ENCODE measurements at regions not wholly inside any gene's neighbourhood (a gene's known extent, or its start where the extent isn't known, plus 50 kb on each side); places are given as distances from the start of the nearest gene placed in this dataset.

- TF ChIP-seq NR2F2 (IDR thresholded peaks at IDR 0.05): no peak
- no peak for TF ChIP-seq TAF1 (conservative IDR thresholded peaks at IDR 0.05)
- TF ChIP-seq FOXA2 (IDR thresholded peaks at IDR 0.05): no peak
- no peak for TF ChIP-seq ATF3 (IDR thresholded peaks at IDR 0.05)
- no peak for TF ChIP-seq JUND (IDR thresholded peaks at IDR 0.05)
- no peak for TF ChIP-seq RXRA (IDR thresholded peaks at IDR 0.05)
- TF ChIP-seq EGR1 (IDR thresholded peaks at IDR 0.05; ENCODE audit: low read depth in 2 of 2): no peak
- TF ChIP-seq, protein P1, sequence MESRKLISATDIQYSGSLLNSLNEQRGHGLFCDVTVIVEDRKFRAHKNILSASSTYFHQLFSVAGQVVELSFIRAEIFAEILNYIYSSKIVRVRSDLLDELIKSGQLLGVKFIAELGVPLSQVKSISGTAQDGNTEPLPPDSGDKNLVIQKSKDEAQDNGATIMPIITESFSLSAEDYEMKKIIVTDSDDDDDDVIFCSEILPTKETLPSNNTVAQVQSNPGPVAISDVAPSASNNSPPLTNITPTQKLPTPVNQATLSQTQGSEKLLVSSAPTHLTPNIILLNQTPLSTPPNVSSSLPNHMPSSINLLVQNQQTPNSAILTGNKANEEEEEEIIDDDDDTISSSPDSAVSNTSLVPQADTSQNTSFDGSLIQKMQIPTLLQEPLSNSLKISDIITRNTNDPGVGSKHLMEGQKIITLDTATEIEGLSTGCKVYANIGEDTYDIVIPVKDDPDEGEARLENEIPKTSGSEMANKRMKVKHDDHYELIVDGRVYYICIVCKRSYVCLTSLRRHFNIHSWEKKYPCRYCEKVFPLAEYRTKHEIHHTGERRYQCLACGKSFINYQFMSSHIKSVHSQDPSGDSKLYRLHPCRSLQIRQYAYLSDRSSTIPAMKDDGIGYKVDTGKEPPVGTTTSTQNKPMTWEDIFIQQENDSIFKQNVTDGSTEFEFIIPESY (IDR thresholded peaks at IDR 0.05): no peak
- TF ChIP-seq SP1 (IDR thresholded peaks at IDR 0.05): no peak
- TF ChIP-seq YY1 (IDR thresholded peaks at IDR 0.05): no peak
- no peak for TF ChIP-seq RAD21 (IDR thresholded peaks at IDR 0.05)
- H3K9me3 ChIP-seq (ENCODE audit: control insufficient read depth in 4 of 4, low read length in 3 of 4): no peaks in the 10 kb centered on the region
- no peak for DNase-seq (ENCODE audit: low spot score)
- H3K27me3 ChIP-seq (ENCODE audit: control insufficient read depth in 4 of 4, insufficient read depth in 4 of 4, low read length in 3 of 4): no peaks in the 10 kb centered on the region
- H3K27ac ChIP-seq (ENCODE audit: low read depth in 1 of 2, low read length in 2 of 2): no peak overlapping the region
- H3K4me3 ChIP-seq (ENCODE audit: low read depth in 1 of 3, low read length in 3 of 3): no peak overlapping the region
- no peaks in the 10 kb centered on the region for H3K4me1 ChIP-seq (ENCODE audit: control insufficient read depth in 4 of 4, insufficient read depth in 4 of 4, low read length in 3 of 4)
- 94% methylated on average over 4 of the region's 4 CpGs for WGBS
- no peak overlapping the region for H3K9ac ChIP-seq (ENCODE audit: low read depth in 1 of 2, low read length in 2 of 2)
- no peaks in the 10 kb centered on the region for H3K36me3 ChIP-seq (ENCODE audit: control insufficient read depth in 4 of 4, insufficient read depth in 3 of 4, low read depth in 1 of 4, low read length in 3 of 4)
Measured at GRCh38 chr2:144310889-144311608, 208.9 kb downstream of the ZEB2 start.

- TF ChIP-seq YY1 (IDR thresholded peaks at IDR 0.05) (no peak), FOXA2 (IDR thresholded peaks at IDR 0.05) (no peak), JUND (IDR thresholded peaks at IDR 0.05) (no peak)
- no peaks in the 10 kb centered on the region for H3K36me3 ChIP-seq (ENCODE audit: control insufficient read depth in 4 of 4, insufficient read depth in 3 of 4, low read depth in 1 of 4, low read length in 3 of 4)
- no peaks in the 10 kb centered on the region for H3K9me3 ChIP-seq (ENCODE audit: control insufficient read depth in 4 of 4, low read length in 3 of 4)
- DNase-seq (ENCODE audit: low spot score): no peak
- 85% methylated on average over 2 of the region's 2 CpGs for WGBS
- no peaks in the 10 kb centered on the region for H3K27me3 ChIP-seq (ENCODE audit: control insufficient read depth in 4 of 4, insufficient read depth in 4 of 4, low read length in 3 of 4)
- no peak overlapping the region for H3K27ac ChIP-seq (ENCODE audit: low read depth in 1 of 2, low read length in 2 of 2)
- H3K4me3 ChIP-seq (ENCODE audit: low read depth in 1 of 3, low read length in 3 of 3): no peak overlapping the region
- H3K9ac ChIP-seq (ENCODE audit: low read depth in 1 of 2, low read length in 2 of 2): no peak overlapping the region
- H3K4me1 ChIP-seq (ENCODE audit: control insufficient read depth in 4 of 4, insufficient read depth in 4 of 4, low read length in 3 of 4): no peaks in the 10 kb centered on the region
Measured at GRCh38 chr2:144310484-144310883, 209.4 kb downstream of the ZEB2 start.

DNA sequence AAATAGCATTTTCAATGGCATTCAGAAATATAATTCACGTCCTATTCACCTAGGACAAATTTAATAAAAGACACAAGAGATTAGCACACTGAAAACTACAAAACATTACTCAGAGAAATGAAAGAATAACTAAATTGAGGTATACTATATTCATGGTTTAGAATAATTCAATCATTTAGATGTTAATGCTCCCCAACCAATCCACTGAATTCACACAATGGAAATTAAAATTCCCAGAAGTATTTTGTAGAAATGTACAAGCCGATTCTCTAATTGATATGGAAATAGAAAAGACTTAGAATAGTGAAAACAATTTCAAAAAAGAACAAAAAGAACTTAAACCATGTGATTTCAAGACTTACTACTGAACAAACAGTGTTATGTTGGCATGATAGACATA is 212.2 kb downstream of the ZEB2 start:
- H3K9ac ChIP-seq (ENCODE audit: low read depth in 1 of 2, low read length in 2 of 2): no peak overlapping the region
- H3K27me3 ChIP-seq (ENCODE audit: control insufficient read depth in 4 of 4, insufficient read depth in 4 of 4, low read length in 3 of 4): no peaks in the 10 kb centered on the region
- no peaks in the 10 kb centered on the region for H3K9me3 ChIP-seq (ENCODE audit: control insufficient read depth in 4 of 4, low read length in 3 of 4)
- 96% methylated on average over 2 of the region's 2 CpGs for WGBS
- no peak overlapping the region for H3K4me3 ChIP-seq (ENCODE audit: low read depth in 1 of 3, low read length in 3 of 3)
- DNase-seq (ENCODE audit: low spot score): no peak
- H3K27ac ChIP-seq (ENCODE audit: low read depth in 1 of 2, low read length in 2 of 2): no peak overlapping the region
- TF ChIP-seq JUND (IDR thresholded peaks at IDR 0.05) (no peak), GABPA (IDR thresholded peaks at IDR 0.05 in 1 of 2, conservative IDR thresholded peaks at IDR 0.05 in 1 of 2) (no peak), RXRA (IDR thresholded peaks at IDR 0.05) (no peak), FOXA1 (IDR thresholded peaks at IDR 0.05) (no peak)
- H3K36me3 ChIP-seq (ENCODE audit: control insufficient read depth in 4 of 4, insufficient read depth in 3 of 4, low read depth in 1 of 4, low read length in 3 of 4): no peaks in the 10 kb centered on the region
- no peaks in the 10 kb centered on the region for H3K4me1 ChIP-seq (ENCODE audit: control insufficient read depth in 4 of 4, insufficient read depth in 4 of 4, low read length in 3 of 4)
